Epidermal melanocyte (primary cell): ENCODE measurements at regions not wholly inside any gene's neighbourhood (a gene's known extent, or its start where the extent isn't known, plus 50 kb on each side); places are given as distances from the start of the nearest gene placed in this dataset.

Experiments
- DNase-seq: peaks from one replicate; pipeline ENCODE4 v3.0.0; 2011; ENCODE audit warnings: low spot score; ENCODE audit not compliant: insufficient read length

DNA sequence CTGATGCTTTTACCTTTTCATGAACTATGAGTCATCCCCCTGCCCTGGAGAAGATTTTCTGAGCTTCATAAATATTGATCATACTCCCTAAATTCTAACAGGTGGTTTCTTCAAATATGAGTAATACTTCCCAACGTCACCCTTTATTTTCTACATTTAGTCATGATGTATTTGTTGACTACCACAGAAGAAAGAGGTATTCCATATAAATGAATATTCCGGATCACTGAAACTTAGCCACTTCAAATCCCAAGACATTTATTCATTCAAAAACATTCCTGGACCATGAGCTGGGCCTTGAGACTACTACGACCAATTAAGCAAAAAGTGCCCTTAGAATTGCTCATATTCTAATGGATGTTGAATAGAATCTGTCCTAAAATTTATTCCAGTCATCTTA lies 395.8 kb upstream of the NPVF start:
- no peak for DNase-seq

DNA sequence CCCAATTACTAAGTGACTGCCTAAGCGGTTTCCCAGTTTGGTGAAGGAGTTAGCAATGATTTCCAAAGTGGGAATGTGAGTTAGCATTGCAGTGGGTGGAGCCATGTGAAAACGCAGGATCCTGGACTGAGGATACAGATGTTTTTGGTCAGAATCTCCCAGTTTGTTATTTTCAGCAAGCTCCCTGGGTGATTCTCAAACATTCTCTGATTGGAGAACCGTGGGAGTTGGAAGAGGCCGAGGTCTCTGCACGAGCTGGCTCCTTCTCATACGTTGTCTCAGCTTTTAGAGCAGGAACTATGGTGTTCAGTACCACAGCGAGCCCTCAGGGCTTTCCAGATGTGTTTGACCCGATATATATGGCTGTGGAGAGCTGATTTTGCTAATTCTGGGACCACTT lies 396.5 kb upstream of the NPVF start:
- no peak for DNase-seq

GRCh38 chr7:25625306-25625992 lies 397.2 kb upstream of the NPVF start:
- no peak for DNase-seq

- DNase-seq, result no peak
Observed at GRCh38 chr7:25626451-25627131, 398.3 kb upstream of the NPVF start.

DNA sequence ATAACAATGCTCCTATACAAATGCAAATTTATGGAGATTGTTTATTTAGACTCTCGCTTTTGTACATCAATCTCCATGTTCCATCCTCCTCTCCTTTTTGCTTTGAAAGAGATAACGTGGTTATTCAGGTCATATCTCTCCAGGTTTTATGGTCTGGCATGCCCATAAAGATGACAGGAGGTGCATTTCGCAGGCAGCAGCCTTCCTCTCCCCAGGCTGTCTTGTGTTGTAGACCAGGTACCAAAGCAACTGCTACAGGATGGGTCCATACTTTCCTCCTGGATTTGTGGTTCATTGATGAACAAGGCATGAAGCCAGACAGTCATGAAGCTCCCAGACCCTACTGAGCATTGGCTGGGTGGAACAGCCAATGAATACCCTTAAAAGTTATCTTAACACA lies 400.2 kb upstream of the NPVF start:
- no peak for DNase-seq

DNA sequence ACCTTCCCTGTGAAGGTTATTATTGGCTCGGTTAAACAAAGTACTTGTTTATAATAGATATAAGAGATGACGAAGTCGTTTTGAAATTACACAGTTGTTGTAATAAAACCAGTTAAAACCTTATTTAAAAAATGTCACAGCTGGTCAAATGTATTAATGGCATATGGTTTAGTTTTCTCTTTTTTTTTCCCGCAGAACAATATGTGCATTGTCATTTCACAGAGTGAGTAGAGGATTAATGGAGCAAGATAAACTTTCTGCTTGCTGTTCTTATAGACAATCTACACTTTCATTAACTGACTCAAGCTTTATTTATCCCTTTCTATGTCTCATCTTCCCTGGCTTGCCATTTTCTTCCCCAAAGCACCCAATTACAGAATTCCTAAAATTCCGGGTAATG lies 404.3 kb upstream of the NPVF start:
- DNase-seq, result peak; percentile 29

DNA sequence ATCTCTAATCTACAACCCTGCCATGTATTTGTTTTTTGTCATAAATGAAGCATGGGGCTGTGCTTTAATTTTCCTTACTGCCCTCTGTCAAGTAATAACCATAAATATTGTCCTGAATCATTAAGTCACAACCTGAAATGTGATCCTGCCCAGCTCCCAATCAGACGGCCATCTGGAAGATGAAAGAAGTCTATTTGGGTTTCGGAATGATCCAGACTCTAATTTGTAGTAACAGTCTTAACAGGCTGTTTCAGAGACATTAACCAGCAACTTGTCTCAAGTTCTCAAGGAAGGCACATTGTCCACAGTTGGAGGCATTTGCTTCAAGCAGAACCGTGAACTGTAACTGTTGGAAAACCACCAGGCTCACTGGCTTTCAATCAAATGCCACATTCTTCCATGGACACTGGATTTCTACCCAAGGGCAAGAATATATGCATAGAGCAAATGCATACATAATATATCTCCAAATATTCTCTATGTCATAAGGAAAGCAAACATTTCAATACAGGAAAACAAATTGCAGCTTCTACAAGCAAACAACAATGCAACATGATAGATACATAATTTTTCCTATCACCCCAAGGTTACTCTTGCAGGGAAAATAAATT lies 405.2 kb upstream of the NPVF start:
- DNase-seq, result no peak

DNA sequence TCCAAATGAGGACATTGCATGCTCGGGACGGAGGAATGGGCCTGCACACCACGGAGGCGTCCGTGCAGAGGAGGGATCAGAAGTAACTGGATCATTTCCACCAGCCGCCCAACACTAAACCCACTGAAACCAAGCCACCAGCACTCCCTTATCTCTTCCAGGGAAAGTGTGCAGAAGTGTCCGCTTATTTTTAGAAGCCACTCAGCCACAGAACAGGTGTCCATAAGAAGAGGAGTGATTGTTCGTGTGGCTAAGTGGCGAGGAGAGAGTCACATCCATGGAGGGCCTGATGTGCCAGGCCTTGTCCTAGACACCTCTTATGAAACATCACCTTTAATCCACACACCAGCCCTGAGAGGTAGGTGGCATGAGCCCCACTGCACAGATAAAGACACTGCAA lies 407.9 kb upstream of the NPVF start:
- DNase-seq, result no peak

GRCh38 chr7:25636871-25637283 lies 408.6 kb upstream of the NPVF start:
- DNase-seq, result no peak

DNA sequence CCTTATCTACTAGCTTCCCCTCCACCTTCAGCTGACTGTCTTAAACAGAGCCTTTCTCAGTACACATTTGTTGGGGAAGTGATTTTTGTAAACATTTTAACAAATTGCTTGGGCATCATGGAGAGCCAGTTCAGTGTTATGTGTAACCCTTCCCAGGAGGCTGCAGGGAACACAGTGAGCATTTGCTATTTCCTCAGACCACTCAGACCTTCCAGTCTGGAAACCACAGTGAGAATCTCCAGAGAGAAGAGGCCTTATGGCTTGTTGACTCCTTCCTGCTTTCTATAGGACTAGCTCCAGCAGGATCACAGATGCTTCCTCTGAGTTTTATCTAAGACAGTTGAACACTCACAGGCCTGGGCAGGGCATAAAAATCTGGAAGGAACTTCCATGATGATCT lies 409.8 kb upstream of the NPVF start:
- DNase-seq, result no peak

- no peak for DNase-seq
Observed at GRCh38 chr7:25638590-25639244, 410.4 kb upstream of the NPVF start.

DNA sequence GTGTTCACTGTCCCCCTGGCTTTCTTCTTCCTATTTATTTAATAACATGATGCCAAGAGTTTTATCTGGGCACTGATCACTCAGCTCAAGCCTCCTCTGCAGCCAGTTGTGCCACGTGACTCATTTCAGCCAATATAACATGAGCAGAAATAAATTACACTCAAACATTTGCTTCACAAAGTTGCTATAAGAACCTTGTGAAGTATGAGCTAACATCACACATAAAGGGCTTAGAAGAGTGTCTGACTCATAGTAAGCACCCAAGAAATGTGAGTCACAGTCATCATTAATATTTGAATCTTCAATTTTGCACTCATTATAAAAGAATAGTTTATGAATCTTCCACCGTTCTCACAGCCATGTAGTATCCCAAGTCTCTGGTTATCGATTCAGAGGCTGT lies 414.6 kb upstream of the NPVF start:
- DNase-seq, result no peak

DNA sequence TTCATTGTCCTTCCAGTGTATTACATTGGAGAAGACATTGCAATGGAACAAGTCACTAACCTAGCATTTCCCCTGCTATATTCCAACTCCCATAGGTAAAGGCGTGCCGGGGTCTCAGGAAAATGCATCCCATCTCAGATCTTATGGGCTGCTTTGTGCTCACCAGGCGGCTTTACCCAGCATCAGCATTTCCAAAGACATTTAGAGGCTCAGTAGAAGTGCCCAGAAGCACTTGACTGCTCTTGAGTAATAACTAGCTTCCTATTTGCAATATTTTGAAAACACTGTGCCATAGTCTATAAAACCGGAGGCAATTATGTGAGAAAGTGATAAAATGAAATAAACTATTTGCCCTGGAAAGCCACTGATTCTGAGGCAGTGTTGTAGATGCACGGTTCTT lies 415.0 kb upstream of the NPVF start:
- no peak for DNase-seq

GRCh38 chr7:25643770-25644394 lies 415.6 kb upstream of the NPVF start:
- no peak for DNase-seq

- no peak for DNase-seq
Observed at GRCh38 chr7:25646726-25647413, 418.6 kb upstream of the NPVF start.

GRCh38 chr7:25647872-25648271 lies 419.6 kb upstream of the NPVF start:
- DNase-seq, result no peak

GRCh38 chr7:25652366-25652765 lies 424.1 kb upstream of the NPVF start:
- DNase-seq, result no peak

GRCh38 chr7:25653384-25653783 lies 425.1 kb upstream of the NPVF start:
- no peak for DNase-seq

GRCh38 chr7:25656071-25656470 lies 427.8 kb upstream of the NPVF start:
- no peak for DNase-seq

- peak; percentile 31 for DNase-seq
Observed at GRCh38 chr7:25656581-25657026, 428.3 kb upstream of the NPVF start.

DNA sequence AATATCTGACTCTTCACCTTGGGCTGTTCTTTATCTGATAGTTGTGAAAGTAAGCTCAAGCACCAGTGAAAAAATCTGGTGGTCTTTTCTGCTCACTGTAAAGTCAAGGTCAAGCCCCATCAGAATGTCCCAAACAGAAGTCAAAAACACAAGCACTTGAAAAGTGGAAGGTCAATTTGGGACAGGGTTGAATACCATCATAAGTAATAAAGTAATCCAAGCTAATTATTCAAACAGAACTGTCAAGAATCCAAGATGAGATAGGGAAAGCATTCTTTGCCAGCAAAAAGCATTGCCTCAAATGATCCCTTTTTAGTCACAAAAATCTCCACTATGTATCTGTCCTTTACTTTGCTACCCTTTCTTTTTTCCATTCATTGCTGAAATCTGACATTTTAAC lies 430.1 kb upstream of the NPVF start:
- DNase-seq, result no peak
